Fibroblast of the aortic adventitia (primary cell): ENCODE measurements at regions not wholly inside any gene's neighbourhood (a gene's known extent, or its start where the extent isn't known, plus 50 kb on each side); places are given as distances from the start of the nearest gene placed in this dataset.
A peak's percentile ranks its signal among the peaks of the same experiment; 100 is the strongest.
"Not testable (repeated sequence)": the region's sequence is repeated elsewhere in the genome, so short reads cannot be mapped to it uniquely, and the experiment has no call there.

ENCODE experiments used
- DNase-seq: peaks from one replicate; pipeline ENCODE4 v3.0.0-alpha.2; 2010; ENCODE audit warnings: low read depth
- H3K4me3 ChIP-seq: 2 replicates; pipeline ENCODE4 v1.5.1; 2011; ENCODE audit warnings: low read depth, mild to moderate bottlenecking, control low read depth, low read length, moderate library complexity
- CTCF ChIP-seq: IDR thresholded peaks from 2 replicates; pipeline ENCODE4 v1.5.1; 2011; ENCODE audit warnings: mild to moderate bottlenecking, low read length, control low read depth, inconsistent platforms; ENCODE audit not compliant: insufficient read depth

- H3K4me3 ChIP-seq, result no peak overlapping the region
- no peak for TF ChIP-seq CTCF
- DNase-seq, result no peak
These were observed 631.6 kb upstream of the KCNMB2 start for GRCh38 chr3:177904621-177905020.

- DNase-seq, result peak; percentile 99
- TF ChIP-seq CTCF, result no peak
- no peak overlapping the region for H3K4me3 ChIP-seq
These were observed 630.8 kb upstream of the KCNMB2 start for GRCh38 chr3:177905173-177906125.

- peak; percentile 90 for DNase-seq
- peak; percentile 57 for TF ChIP-seq CTCF
- H3K4me3 ChIP-seq, result no peak overlapping the region
These were observed 630.1 kb upstream of the KCNMB2 start for GRCh38 chr3:177906126-177906511.

- no peak overlapping the region for H3K4me3 ChIP-seq
- DNase-seq, result peak; percentile 44
- TF ChIP-seq CTCF, result no peak
These were observed 629.5 kb upstream of the KCNMB2 start for GRCh38 chr3:177906578-177907229.

GRCh38 chr3:177909530-177909929 lies 626.7 kb upstream of the KCNMB2 start:
- H3K4me3 ChIP-seq, DNase-seq: not testable (repeated sequence)

GRCh38 chr3:177914224-177914623 lies 622.0 kb upstream of the KCNMB2 start:
- no peak for TF ChIP-seq CTCF
- H3K4me3 ChIP-seq, result no peak overlapping the region
- DNase-seq, result no peak

GRCh38 chr3:177916461-177916860 lies 619.8 kb upstream of the KCNMB2 start:
- TF ChIP-seq CTCF, result no peak
- no peak for DNase-seq
- no peak overlapping the region for H3K4me3 ChIP-seq
